Thoracic aorta (tissue), 2 donors: ENCODE measurements at regions not wholly inside any gene's neighbourhood (a gene's known extent, or its start where the extent isn't known, plus 50 kb on each side); places are given as distances from the start of the nearest gene placed in this dataset.
"Not testable (repeated sequence)": the region's sequence is repeated elsewhere in the genome, so short reads cannot be mapped to it uniquely, and the experiment has no call there.

Source experiments
- ATAC-seq: fragments of 150-250 bp; one replicate; pipeline ENCODE4 v1.8.0; 2017; ENCODE audit warnings: low read depth; ENCODE audit not compliant: insufficient number of reproducible peaks, low FRiP score
- DNase-seq: peaks from one replicate; pipeline ENCODE4 v3.0.0-alpha.2; 2020; ENCODE audit warnings: low spot score
- H3K27ac ChIP-seq, 2 donors: fragments of 200-600 bp; sonication (generic); 1 replicate in 1 of 2; 2 replicates in 1 of 2; pipeline ENCODE4 v1.5.1; 2016; ENCODE audit warnings: mild to moderate bottlenecking in 2 of 2, moderate library complexity in 2 of 2
- H3K27me3 ChIP-seq: fragments of 200-600 bp; sonication (generic); replicated peaks from 2 replicates; pipeline ENCODE4 v1.6.0; 2016; ENCODE audit warnings: mild to moderate bottlenecking; ENCODE audit not compliant: insufficient read depth
- H3K36me3 ChIP-seq: fragments of 200-600 bp; sonication (generic); one replicate; pipeline ENCODE4 v1.5.1; 2016
- H3K4me1 ChIP-seq, 2 donors: fragments of 200-600 bp; sonication (generic); 1 replicate in 1 of 2; 2 replicates in 1 of 2; pipeline versions ENCODE4 v1.5.1 to v1.6.0; 2016; ENCODE audit warnings: low read depth in 2 of 2, mild to moderate bottlenecking in 1 of 2; ENCODE audit not compliant: control insufficient read depth in 1 of 2
- H3K4me3 ChIP-seq: fragments of 200-600 bp; sonication (generic); 2 replicates; pipeline ENCODE4 v1.5.1; 2016; ENCODE audit warnings: mild to moderate bottlenecking
- H3K9me3 ChIP-seq: fragments of 200-600 bp; sonication (generic); 2 replicates; pipeline ENCODE4 v1.5.1; 2016
- TF ChIP-seq, protein P1 (sequence below): fragments of 200-600 bp; sonication (generic); IDR thresholded peaks from one replicate; pipeline ENCODE4 v1.5.1; 2019; ENCODE audit warnings: antibody characterized with exemption

DNA sequence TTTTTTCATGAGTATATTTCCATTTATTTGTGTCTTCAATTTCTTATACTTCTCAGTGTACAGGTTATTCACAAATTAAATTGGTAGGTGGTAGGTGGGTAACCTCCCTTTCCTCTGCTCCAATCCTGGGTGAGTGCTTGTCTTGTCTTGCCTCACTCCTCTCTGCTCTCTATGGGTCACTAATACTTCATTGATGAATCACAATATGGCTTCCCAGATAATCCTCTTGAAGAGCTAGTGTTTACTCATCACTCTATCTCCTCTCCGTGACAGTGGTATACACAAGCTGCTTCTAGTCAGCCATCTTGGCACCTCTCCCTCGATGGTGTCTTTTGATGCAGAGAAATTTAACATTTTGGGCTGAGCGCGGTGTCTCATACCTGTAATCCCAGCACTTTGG is 331.8 kb upstream of the NMUR2 start:
- Histone ChIP-seq H3K4me3 (no peak overlapping the region), H3K27me3 (no peaks in the 10 kb centered on the region), H3K4me1 (no peaks in the 10 kb centered on the region), H3K36me3 (no peaks in the 10 kb centered on the region), H3K9me3 (peaks cover 6% of the 10 kb centered on the region), H3K27ac (no peak overlapping the region)
- no peak for DNase-seq
- ATAC-seq: no peak
- TF ChIP-seq, protein P1, sequence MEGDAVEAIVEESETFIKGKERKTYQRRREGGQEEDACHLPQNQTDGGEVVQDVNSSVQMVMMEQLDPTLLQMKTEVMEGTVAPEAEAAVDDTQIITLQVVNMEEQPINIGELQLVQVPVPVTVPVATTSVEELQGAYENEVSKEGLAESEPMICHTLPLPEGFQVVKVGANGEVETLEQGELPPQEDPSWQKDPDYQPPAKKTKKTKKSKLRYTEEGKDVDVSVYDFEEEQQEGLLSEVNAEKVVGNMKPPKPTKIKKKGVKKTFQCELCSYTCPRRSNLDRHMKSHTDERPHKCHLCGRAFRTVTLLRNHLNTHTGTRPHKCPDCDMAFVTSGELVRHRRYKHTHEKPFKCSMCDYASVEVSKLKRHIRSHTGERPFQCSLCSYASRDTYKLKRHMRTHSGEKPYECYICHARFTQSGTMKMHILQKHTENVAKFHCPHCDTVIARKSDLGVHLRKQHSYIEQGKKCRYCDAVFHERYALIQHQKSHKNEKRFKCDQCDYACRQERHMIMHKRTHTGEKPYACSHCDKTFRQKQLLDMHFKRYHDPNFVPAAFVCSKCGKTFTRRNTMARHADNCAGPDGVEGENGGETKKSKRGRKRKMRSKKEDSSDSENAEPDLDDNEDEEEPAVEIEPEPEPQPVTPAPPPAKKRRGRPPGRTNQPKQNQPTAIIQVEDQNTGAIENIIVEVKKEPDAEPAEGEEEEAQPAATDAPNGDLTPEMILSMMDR: no peak

GRCh38 chr5:152739916-152740315 is 334.8 kb upstream of the NMUR2 start:
- no peak for ATAC-seq
- Histone ChIP-seq H3K27me3 (no peaks in the 10 kb centered on the region), H3K9me3 (peaks cover 6% of the 10 kb centered on the region), H3K4me1 (no peaks in the 10 kb centered on the region), H3K4me3 (no peak overlapping the region), H3K36me3 (no peaks in the 10 kb centered on the region), H3K27ac (no peak overlapping the region)
- TF ChIP-seq, protein P1: no peak
- no peak for DNase-seq

DNA sequence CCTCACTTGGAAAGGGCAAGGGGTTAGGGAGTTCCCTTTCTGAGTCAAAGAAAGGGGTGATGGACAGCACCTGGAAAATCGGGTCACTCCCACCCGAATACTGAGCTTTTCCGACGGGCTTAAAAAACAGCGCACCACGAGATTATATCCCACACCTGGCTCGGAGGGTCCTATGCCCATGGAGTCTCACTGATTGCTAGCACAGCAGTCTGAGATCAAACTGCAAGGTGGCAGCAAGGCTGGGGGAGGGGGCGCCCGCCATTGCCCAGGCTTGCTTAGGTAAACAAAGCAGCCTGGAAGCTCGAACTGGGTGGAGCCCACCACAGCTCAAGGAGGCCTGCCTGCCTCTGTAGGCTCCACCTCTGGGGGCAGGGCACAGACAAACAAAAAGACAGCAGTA is 336.0 kb upstream of the NMUR2 start:
- not testable (repeated sequence) for H3K36me3 ChIP-seq, H3K9me3 ChIP-seq, H3K27ac ChIP-seq, H3K27me3 ChIP-seq, DNase-seq, ATAC-seq, H3K4me3 ChIP-seq, H3K4me1 ChIP-seq

DNA sequence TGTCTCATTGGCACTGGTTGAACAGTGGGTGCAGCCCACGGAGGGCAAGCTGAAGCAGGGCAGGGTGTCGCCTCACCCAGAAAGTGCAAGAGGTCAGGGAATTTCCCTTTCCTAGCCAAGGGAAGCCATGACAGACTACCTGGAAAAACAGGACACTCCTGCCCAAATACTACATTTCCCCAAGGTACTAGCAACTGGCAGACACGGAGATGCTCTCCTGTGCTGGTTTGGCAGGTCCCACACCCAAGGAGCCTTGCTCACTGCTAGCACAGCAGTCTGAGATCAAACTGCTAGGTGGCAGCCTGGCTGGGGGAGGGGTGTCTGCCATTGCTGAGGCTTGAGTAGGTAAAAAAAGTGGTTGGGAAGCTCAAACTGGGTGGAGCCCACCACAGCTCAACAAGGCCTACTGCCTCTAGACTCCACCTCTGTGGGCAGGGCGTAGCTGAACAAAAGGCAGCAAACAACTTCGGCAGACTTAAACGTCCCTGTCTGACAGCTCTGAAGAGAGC is 382.7 kb upstream of the NMUR2 start:
- not testable (repeated sequence) for H3K4me1 ChIP-seq, DNase-seq, H3K27me3 ChIP-seq, H3K9me3 ChIP-seq, ATAC-seq, H3K36me3 ChIP-seq, H3K27ac ChIP-seq, H3K4me3 ChIP-seq

DNA sequence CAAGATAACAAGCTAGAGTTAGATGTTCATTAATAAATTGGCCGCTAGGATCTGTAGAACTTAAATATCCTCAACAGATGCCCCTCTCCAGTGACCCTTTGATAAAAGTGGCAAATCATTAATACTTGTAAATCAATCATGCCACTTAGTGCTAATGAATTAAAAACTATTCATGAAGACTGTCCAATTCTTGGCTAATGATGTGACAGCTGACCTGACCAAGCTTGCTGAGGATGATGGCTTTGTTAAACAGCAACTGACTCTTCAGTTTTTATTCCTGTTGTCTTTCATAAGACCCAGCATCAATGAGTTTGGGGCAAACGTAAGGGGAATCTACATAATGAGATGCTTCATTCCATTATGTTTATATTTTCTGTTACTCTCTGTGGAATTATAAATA is 396.8 kb upstream of the NMUR2 start:
- Histone ChIP-seq H3K4me3 (no peak overlapping the region), H3K9me3 (no peaks in the 10 kb centered on the region), H3K27ac (no peak overlapping the region), H3K27me3 (no peaks in the 10 kb centered on the region), H3K4me1 (no peaks in the 10 kb centered on the region), H3K36me3 (no peaks in the 10 kb centered on the region)
- DNase-seq (no peak), ATAC-seq (no peak)
- TF ChIP-seq, protein P1: no peak

GRCh38 chr5:152804179-152804578 is 399.1 kb upstream of the NMUR2 start:
- no peaks in the 10 kb centered on the region for H3K9me3 ChIP-seq
- H3K36me3 ChIP-seq: no peaks in the 10 kb centered on the region
- H3K27me3 ChIP-seq: no peaks in the 10 kb centered on the region
- no peak for ATAC-seq
- TF ChIP-seq, protein P1: no peak
- no peaks in the 10 kb centered on the region for H3K4me1 ChIP-seq
- H3K4me3 ChIP-seq: no peak overlapping the region
- no peak for DNase-seq
- H3K27ac ChIP-seq: no peak overlapping the region
